ENCODE measurements at regions not wholly inside any gene's neighbourhood (a gene's known extent, or its start where the extent isn't known, plus 50 kb on each side); places are given as distances from the start of the nearest gene placed in this dataset.
"Not testable (repeated sequence)": the region's sequence is repeated elsewhere in the genome, so short reads cannot be mapped to it uniquely, and the experiment has no call there.

DNA sequence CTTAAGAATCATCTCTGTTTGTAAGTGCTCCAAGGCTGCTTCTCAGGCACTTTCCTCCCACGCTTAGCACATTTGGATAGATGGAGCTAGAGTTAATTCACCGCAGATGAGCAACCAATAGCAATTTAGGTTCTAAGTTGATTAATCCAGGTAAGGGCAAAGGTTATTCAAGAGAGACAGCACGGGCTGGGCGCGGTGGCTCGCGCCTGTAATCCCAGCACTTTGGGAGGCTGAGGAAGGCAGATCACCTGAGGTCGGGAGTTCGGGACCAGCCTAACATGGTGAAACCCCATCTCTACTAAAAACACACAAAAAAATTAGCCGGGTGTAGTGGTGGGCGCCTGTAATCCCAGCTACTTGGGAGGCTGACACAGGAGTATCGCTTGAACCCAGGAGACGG, 54.5 kb upstream of the UNC13C start:
- H3K9me3 Mint-ChIP-seq = peaks cover 3 to 11% (median 5%) of the 10 kb centered on the region in 3 donors
- H3K4me3 Mint-ChIP-seq, H3K27ac Mint-ChIP-seq, H3K36me3 Mint-ChIP-seq, H3K27me3 Mint-ChIP-seq, H3K4me1 Mint-ChIP-seq: not testable (repeated sequence)

DNA sequence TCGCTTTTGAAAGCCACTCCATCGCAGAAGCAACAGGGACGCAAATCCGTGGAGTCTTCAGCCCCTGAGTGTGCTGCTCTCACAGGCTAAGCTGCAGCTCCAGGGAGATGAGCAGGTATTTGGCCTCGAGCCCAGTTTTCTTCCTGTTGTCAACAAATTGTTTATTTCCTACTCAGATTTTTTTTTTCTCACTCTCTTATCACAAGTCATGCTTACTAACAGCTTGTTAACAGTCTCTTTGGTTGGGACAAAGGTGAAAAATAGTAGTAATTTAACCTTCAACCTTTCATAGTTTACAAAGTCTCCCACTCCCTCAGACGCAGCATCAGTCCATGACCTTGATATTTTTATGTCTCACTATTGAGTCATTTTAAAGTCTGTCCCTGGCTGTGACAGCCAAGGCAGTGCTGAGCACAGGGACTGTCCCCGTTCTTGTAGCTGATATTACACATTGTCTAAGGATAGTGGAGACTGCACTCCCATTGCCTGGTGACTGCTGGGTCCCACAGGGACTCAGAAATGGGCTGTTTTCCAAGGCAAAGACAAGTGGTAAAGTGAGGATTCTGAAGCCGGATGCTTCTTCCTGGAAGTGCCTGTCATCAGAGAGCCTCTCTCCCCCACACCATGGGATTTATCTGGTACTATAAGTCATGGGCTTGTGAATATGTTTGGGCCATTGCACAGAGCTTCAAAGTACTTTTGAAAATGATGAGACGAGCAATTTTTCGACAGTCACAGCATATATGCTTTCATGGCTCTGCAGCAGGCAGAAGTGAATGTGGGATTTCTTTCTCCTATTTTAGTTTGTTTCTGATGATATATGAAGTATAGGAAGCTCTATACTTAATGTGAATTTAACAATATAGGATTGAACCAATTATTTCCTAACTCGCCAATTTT, 59.8 kb upstream of the UNC13C start:
- no peaks in the 10 kb centered on the region for H3K36me3 Mint-ChIP-seq
- peak overlapping the region in 1 of 3 donors; percentile 78 for H3K27ac Mint-ChIP-seq
- no peaks in the 10 kb centered on the region for H3K27me3 Mint-ChIP-seq
- H3K4me3 Mint-ChIP-seq = no peak overlapping the region
- no peaks in the 10 kb centered on the region for H3K4me1 Mint-ChIP-seq
- peaks cover 0 to 3% (median 0%) of the 10 kb centered on the region in 3 donors for H3K9me3 Mint-ChIP-seq

DNA sequence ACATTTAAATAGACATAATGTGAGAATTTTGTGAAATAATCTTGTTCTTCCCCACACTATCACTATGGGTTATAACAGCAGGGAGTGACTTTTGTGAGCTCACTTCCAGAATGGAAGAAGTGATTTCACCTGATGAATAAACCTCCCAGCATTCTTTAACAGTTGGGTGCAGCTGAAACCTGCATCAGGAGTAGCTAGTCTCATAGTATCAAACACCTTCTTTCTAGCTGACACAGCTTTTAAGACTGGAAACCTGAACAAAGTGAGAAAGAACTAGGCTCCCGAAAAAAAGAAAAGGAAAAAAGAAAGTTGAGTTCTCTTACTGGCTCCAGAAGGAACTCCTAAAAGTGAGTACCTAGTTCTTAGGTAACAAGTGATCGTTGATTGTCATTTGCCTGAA, 61.1 kb upstream of the UNC13C start:
- peaks cover 0 to 2% (median 0%) of the 10 kb centered on the region in 3 donors for H3K9me3 Mint-ChIP-seq

DNA sequence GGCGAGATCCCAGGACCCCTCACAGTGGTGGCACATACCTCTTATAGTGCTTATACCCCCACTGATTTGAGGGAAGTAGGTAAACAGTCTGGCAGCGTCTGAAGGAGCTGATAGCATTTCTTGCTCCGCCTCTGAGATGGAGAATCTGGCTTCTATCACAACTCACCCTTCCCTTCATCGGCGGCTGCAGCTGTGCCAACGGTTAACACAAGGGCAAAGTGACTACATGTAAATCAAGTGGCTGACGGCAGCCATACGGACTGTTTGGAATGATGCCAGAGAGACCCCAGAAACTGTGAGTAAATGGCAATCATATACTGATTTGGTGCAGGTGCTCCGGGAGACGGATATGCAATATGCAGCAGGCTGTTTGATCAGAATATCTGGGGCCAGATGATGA, 66.8 kb upstream of the UNC13C start:
- H3K4me3 Mint-ChIP-seq = no peak overlapping the region
- peaks cover 0 to 1% (median 0%) of the 10 kb centered on the region in 3 donors for H3K9me3 Mint-ChIP-seq
- no peaks in the 10 kb centered on the region for H3K4me1 Mint-ChIP-seq
- H3K27ac Mint-ChIP-seq = no peak overlapping the region
- H3K27me3 Mint-ChIP-seq = no peaks in the 10 kb centered on the region
- no peaks in the 10 kb centered on the region for H3K36me3 Mint-ChIP-seq

More for the DNA sequence above, 61.1 kb upstream of the UNC13C start:
- no peaks in the 10 kb centered on the region for H3K36me3 Mint-ChIP-seq
- no peaks in the 10 kb centered on the region for H3K4me1 Mint-ChIP-seq
- H3K27me3 Mint-ChIP-seq = no peaks in the 10 kb centered on the region
- H3K4me3 Mint-ChIP-seq = no peak overlapping the region
- H3K27ac Mint-ChIP-seq = no peak overlapping the region

DNA sequence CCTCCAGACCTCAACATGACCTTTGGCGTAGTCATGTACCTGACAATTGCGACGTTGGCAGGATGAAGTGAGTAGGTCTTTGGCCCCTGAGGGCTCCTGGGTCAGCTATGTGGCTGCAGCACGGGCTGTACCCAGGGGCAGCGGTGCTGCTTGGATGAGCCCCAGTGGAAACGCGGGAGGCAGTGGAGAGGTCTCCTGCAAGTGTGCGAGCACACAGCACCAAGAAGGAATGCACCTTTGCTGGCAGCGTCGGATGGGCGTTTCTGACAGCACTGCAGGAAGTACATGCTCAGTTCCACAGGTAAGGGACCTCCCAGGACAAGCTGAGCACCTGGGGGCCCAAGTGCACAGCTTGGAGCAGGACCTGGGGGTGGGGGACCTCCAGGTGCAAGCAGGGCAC, 67.4 kb upstream of the UNC13C start:
- no peak overlapping the region for H3K4me3 Mint-ChIP-seq
- peaks cover 0 to 1% (median 0%) of the 10 kb centered on the region in 3 donors for H3K9me3 Mint-ChIP-seq
- no peaks in the 10 kb centered on the region for H3K36me3 Mint-ChIP-seq
- H3K4me1 Mint-ChIP-seq = no peaks in the 10 kb centered on the region
- no peak overlapping the region for H3K27ac Mint-ChIP-seq
- no peaks in the 10 kb centered on the region for H3K27me3 Mint-ChIP-seq

DNA sequence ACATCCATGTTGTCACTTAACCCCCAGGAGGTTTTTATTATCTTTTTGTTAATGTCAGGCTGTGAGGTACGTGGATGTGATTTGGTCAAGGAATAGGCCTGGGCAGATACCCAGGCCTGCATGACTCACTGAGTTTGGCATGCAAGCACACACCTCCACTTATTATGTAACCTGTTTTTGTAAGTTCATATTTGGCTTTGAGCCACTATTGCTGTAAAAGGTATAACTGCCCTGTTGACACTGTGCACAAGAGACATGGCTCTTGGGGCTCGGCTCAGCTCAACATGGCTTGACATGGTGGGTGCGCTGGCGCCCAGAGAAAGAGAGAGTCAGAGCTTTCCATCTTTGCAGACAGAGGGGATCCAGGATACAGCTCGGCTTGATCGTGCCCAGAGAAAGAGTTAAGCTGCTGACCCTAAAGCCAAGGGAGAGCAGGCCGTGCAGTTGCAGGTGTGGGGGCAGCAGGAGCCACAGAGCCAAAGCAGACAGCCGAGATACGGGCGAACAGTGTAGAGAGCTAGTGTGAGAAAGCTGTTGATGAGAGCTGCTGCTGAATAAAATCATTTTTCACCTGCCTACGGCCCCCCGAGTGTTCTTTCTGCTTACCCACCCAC, 67.9 kb upstream of the UNC13C start:
- no peaks in the 10 kb centered on the region for H3K4me1 Mint-ChIP-seq
- no peak overlapping the region for H3K27ac Mint-ChIP-seq
- H3K9me3 Mint-ChIP-seq = peaks cover 0 to 1% (median 0%) of the 10 kb centered on the region in 3 donors
- no peaks in the 10 kb centered on the region for H3K36me3 Mint-ChIP-seq
- no peaks in the 10 kb centered on the region for H3K27me3 Mint-ChIP-seq
- no peak overlapping the region for H3K4me3 Mint-ChIP-seq

DNA sequence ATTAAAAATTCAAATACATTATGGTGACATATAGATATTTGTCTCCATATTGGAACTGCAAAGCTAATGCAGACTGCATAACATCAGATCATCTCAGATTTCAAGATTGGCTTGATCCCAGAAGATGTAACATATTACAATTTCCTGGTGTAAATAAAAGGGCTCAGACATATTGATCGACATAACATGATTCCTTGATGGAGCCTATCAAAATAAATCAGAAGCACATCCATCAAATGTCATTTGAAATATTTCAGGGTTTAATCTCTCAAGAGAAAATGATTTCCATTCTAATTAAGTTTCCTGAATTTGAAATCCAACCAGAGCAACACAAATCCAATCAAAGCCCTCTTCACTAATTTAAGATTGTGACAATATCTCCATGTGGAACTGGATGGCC, 75.1 kb upstream of the UNC13C start:
- Mint-ChIP-seq H3K9me3 (peaks cover 0 to 3% (median 0%) of the 10 kb centered on the region in 3 donors), H3K4me3 (no peak overlapping the region), H3K36me3 (no peaks in the 10 kb centered on the region), H3K27me3 (no peaks in the 10 kb centered on the region), H3K27ac (no peak overlapping the region), H3K4me1 (no peaks in the 10 kb centered on the region)

DNA sequence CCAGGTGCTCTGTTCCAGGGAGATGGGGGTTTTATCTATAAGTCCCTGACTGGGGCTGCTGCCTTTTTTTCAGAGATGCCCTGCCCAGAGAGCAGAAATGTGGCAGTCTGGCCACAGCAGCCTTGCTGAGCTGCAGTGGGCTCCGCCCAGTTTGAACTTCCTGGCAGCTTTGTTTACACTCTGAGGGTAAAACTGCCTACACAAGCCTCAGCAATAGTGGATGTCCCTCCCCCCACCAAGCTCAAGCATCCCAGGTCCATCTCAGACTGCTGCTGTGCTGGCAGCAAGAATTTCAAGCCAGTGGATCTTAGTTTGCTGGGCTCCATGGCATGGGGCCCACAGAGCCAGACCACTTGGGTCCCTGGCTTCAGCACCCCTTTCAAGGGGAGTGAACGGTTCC, 84.8 kb upstream of the UNC13C start:
- H3K4me3 Mint-ChIP-seq, H3K27me3 Mint-ChIP-seq, H3K4me1 Mint-ChIP-seq, H3K9me3 Mint-ChIP-seq, H3K27ac Mint-ChIP-seq, H3K36me3 Mint-ChIP-seq: not testable (repeated sequence)

DNA sequence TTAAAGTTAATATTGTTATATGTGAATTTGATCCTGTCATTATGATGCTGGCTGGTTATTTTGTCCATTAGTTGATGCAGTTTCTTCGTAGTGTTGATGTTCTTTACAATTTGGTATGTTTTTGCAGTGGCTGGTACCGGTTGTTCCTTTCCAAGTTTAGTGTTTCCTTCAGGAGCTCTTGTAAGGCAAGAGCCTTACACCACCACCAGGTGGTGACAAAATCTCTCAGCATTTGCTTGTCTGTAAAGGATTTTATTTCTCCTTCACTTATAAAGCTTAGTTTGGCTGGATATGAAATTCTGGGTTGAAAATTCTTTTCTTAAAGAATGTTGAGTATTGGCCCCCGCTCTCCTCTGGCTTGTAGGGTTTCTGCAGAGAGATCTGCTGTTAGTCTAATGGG, 86.4 kb upstream of the UNC13C start:
- H3K4me1 Mint-ChIP-seq, H3K4me3 Mint-ChIP-seq: not testable (repeated sequence)

DNA sequence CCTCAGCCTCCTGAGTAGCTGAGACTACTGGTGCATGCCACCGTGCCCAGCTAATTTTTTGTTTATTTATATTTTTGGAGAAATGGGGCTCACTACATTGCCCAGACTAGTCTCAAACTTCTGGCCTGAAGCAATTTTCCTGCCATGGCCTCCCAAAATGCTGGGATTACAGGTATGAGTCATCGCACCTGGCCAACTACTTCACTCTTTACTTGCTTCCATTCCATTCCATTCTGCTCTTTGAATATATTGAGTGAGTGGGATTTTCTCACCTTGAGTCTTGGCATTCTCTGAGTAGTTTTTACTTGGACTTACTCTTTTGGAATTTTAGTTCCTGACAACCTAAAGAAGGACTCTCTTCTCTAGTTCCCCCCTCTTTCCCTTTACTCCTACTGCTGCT, 93.8 kb upstream of the UNC13C start:
- H3K9me3 Mint-ChIP-seq = peaks cover 0 to 6% (median 5%) of the 10 kb centered on the region in 3 donors

More for the DNA sequence above, 86.4 kb upstream of the UNC13C start:
- H3K27ac Mint-ChIP-seq, H3K27me3 Mint-ChIP-seq, H3K36me3 Mint-ChIP-seq, H3K9me3 Mint-ChIP-seq: not testable (repeated sequence)

DNA sequence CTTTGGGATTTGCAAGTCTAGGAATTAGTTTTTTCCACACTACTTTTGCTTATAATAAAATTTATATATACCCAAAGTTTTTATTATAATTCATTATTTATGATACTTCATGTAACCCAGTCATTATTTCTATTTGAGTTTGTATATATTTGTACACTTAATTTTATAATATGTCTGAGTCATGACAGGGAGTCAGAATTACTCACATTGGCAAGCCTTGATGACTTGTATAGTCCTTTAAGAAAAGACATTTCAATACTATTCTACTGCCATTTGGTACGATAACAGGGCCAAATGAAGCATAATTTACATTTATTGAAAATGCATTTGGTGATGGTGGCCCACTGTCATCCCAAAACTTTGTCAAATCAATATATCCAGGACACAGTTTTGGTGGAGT, 95.9 kb upstream of the UNC13C start:
- no peaks in the 10 kb centered on the region for H3K27me3 Mint-ChIP-seq
- H3K4me1 Mint-ChIP-seq = peaks cover 0 to 2% (median 0%) of the 10 kb centered on the region in 3 donors
- H3K36me3 Mint-ChIP-seq = no peaks in the 10 kb centered on the region
- H3K4me3 Mint-ChIP-seq = no peak overlapping the region
- peaks cover 3 to 6% (median 5%) of the 10 kb centered on the region in 3 donors for H3K9me3 Mint-ChIP-seq
- no peak overlapping the region for H3K27ac Mint-ChIP-seq

More for the DNA sequence above, 93.8 kb upstream of the UNC13C start:
- Mint-ChIP-seq H3K36me3 (no peaks in the 10 kb centered on the region), H3K4me3 (no peak overlapping the region), H3K27ac (no peak overlapping the region), H3K4me1 (no peaks in the 10 kb centered on the region), H3K27me3 (no peaks in the 10 kb centered on the region)

DNA sequence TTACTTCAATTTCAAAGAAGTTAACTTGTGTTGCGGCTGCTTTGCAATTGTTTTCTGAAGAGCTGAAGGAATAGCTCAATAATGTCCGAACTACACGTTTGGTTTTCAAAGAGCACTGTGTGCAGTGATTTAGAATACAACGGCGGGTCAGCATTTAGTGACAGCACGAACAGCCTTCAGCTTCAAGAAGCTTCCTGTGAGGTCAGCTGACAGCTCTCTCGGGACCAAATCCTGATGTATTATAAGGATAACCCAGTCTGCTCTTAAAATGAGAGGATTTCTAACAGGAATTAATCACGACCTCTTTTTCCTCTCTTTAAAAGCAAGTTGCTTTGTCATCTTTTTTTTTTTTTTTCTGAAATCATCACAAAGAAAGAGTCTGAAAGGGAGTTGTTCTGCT, 97.9 kb upstream of the UNC13C start:
- Mint-ChIP-seq H3K9me3 (peaks cover 0 to 3% (median 3%) of the 10 kb centered on the region in 3 donors), H3K36me3 (no peaks in the 10 kb centered on the region), H3K4me1 (peaks cover 0 to 2% (median 0%) of the 10 kb centered on the region in 3 donors), H3K27ac (no peak overlapping the region), H3K27me3 (no peaks in the 10 kb centered on the region), H3K4me3 (no peak overlapping the region)

DNA sequence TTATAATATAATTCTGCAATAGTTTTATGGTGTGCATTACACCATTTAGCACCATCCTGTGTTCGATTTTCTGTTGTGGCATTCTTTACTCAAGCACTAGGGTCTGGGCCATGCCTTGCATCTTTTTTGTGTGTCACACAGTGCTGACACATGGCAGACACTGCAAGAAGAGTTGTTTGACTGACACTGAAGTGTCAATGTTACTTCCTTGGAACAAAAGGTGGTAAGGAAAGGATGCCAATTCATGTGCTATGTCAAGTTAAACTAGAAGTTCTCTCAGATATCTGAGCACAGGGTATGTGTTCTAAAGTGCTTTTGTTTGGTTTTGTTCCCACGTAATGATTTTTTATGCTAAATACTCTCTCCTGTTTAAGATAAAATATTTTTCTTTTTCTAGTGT, 102.5 kb upstream of the UNC13C start:
- peaks cover 0 to 2% (median 0%) of the 10 kb centered on the region in 3 donors for H3K4me1 Mint-ChIP-seq
- H3K27me3 Mint-ChIP-seq = no peaks in the 10 kb centered on the region
- peaks cover 3 to 11% (median 4%) of the 10 kb centered on the region in 3 donors for H3K9me3 Mint-ChIP-seq
- H3K27ac Mint-ChIP-seq = no peak overlapping the region
- H3K36me3 Mint-ChIP-seq = no peaks in the 10 kb centered on the region
- H3K4me3 Mint-ChIP-seq = no peak overlapping the region

DNA sequence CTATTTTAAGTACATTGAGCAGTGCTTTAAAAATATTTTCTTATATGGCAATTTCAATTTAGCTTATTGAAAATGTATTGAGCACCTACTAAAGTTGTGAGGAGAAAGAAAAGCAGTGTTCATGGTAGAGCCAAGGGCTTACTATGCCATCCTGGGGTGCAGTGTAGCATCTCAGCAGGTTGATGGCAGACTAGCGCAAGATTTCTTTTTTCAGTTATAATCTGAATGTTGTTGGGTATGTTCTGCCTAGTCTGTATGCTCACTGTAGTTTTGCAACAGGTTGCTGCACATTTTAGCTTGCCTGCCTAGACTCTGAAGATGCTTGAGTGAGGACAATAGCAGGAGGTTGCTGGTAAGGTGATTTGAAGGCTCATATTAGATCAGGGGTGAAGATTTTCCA, 103.1 kb upstream of the UNC13C start:
- Mint-ChIP-seq H3K9me3 (peaks cover 3 to 11% (median 4%) of the 10 kb centered on the region in 3 donors), H3K4me3 (no peak overlapping the region), H3K27ac (no peak overlapping the region)

DNA sequence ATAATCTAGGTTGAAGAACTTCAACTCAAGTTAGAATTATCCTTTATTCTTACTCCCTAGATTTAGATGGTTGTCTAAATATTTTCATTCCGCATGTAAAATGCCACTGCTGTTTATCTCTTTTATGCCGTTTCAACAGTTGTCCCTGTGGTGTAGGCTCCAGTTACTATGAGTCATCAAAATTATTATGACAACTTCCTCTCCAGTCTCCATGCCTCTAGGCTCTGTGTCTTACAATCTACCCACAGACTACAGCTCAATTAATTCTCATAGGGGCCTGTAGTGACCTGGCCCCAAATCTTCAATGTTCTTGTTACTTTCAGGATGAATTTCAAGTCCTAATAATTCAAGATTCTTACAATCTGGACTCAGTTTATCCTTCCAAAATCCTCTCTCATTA, 105.8 kb upstream of the UNC13C start:
- Mint-ChIP-seq H3K27me3 (no peaks in the 10 kb centered on the region), H3K36me3 (no peaks in the 10 kb centered on the region), H3K4me3 (no peak overlapping the region), H3K9me3 (peaks cover 3 to 8% (median 4%) of the 10 kb centered on the region in 3 donors), H3K27ac (no peak overlapping the region), H3K4me1 (no peaks in the 10 kb centered on the region)

More for the DNA sequence above, 103.1 kb upstream of the UNC13C start:
- Mint-ChIP-seq H3K4me1 (peaks cover 0 to 2% (median 0%) of the 10 kb centered on the region in 3 donors), H3K36me3 (no peaks in the 10 kb centered on the region), H3K27me3 (no peaks in the 10 kb centered on the region)

DNA sequence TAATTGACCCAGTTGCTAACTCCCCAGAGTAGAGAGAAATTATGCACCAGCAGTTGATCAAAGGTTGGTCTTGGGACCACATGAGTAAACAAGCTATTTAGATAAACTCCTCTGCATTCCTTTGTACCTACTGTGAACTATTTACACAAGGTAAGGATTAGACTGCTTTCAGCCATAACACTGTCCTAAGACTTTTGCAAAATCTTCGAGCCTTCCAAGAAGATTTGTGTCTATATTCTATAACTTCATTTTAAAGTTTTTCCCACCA, 108.5 kb upstream of the UNC13C start:
- Mint-ChIP-seq H3K27me3 (no peaks in the 10 kb centered on the region), H3K4me1 (no peaks in the 10 kb centered on the region), H3K4me3 (no peak overlapping the region), H3K9me3 (peaks cover 3 to 7% (median 4%) of the 10 kb centered on the region in 3 donors), H3K36me3 (no peaks in the 10 kb centered on the region), H3K27ac (no peak overlapping the region)
